ENCODE measurements at regions not wholly inside any gene's neighbourhood (a gene's known extent, or its start where the extent isn't known, plus 50 kb on each side); places are given as distances from the start of the nearest gene placed in this dataset.

- no peak for ATAC-seq
Measured at GRCh38 chr1:25056536-25056935, 126.5 kb upstream of the RUNX3 start.

GRCh38 chr1:25055961-25056360 lies 125.9 kb upstream of the RUNX3 start:
- DNase-seq (no peak), ATAC-seq (peak; percentile 26)

More at GRCh38 chr1:25056536-25056935, 126.5 kb upstream of the RUNX3 start:
- no peak for DNase-seq

- DNase-seq (no peak), ATAC-seq (no peak)
Measured at GRCh38 chr1:25055324-25055780, 125.3 kb upstream of the RUNX3 start.

GRCh38 chr1:25054526-25055323 lies 124.6 kb upstream of the RUNX3 start:
- ATAC-seq (no peak), DNase-seq (no peak)

GRCh38 chr1:25053576-25054250 lies 123.6 kb upstream of the RUNX3 start:
- DNase-seq, result no peak
- ATAC-seq, result no peak

- no peak for ATAC-seq
- no peak for DNase-seq
Measured at GRCh38 chr1:25051906-25052305, 121.8 kb upstream of the RUNX3 start.

- ATAC-seq, result no peak
- no peak for DNase-seq
Measured at GRCh38 chr1:25051504-25051903, 121.4 kb upstream of the RUNX3 start.

- ATAC-seq, result no peak
- DNase-seq, result no peak
Measured at GRCh38 chr1:25050165-25050564, 120.1 kb upstream of the RUNX3 start.

- ATAC-seq (no peak), DNase-seq (no peak)
Measured at GRCh38 chr1:25049190-25049589, 119.1 kb upstream of the RUNX3 start.

GRCh38 chr1:25048728-25049127 lies 118.7 kb upstream of the RUNX3 start:
- no peak for DNase-seq
- ATAC-seq, result no peak

GRCh38 chr1:25047506-25048240 lies 117.6 kb upstream of the RUNX3 start:
- DNase-seq (no peak), ATAC-seq (no peak)

GRCh38 chr1:25046194-25046532 lies 116.1 kb upstream of the RUNX3 start:
- ATAC-seq (no peak), DNase-seq (no peak)

GRCh38 chr1:25045480-25046193 lies 115.6 kb upstream of the RUNX3 start:
- no peak for ATAC-seq
- DNase-seq, result no peak

- ATAC-seq, result no peak
- DNase-seq, result no peak
Measured at GRCh38 chr1:25043228-25043580, 113.1 kb upstream of the RUNX3 start.

GRCh38 chr1:25042331-25043227 lies 112.5 kb upstream of the RUNX3 start:
- no peak for ATAC-seq
- DNase-seq, result no peak

- ATAC-seq (no peak), DNase-seq (no peak)
Measured at GRCh38 chr1:25041916-25042315, 111.8 kb upstream of the RUNX3 start.

GRCh38 chr1:25040122-25040685 lies 110.1 kb upstream of the RUNX3 start:
- ATAC-seq (no peak), DNase-seq (no peak)

GRCh38 chr1:25039229-25039628 lies 109.2 kb upstream of the RUNX3 start:
- ATAC-seq, result no peak

GRCh38 chr1:25038699-25039098 lies 108.6 kb upstream of the RUNX3 start:
- ATAC-seq, result no peak
- no peak for DNase-seq

More at GRCh38 chr1:25039229-25039628, 109.2 kb upstream of the RUNX3 start:
- DNase-seq, result no peak

GRCh38 chr1:25037174-25038074 lies 107.3 kb upstream of the RUNX3 start:
- ATAC-seq, result no peak
- peak; percentile 79 for DNase-seq
